ENCODE measurements at regions not wholly inside any gene's neighbourhood (a gene's known extent, or its start where the extent isn't known, plus 50 kb on each side); places are given as distances from the start of the nearest gene placed in this dataset.
A peak's percentile ranks its signal among the peaks of the same experiment; 100 is the strongest.

- TF ChIP-seq EZH2 (IDR thresholded peaks at IDR 0.05; ENCODE audit: low read length, unreplicated experiment) (no peak), EZH2phosphoT487 (IDR thresholded peaks at IDR 0.05; ENCODE audit: borderline replicate concordance, low read length) (no peak), CTCF (conservative IDR thresholded peaks at IDR 0.05; ENCODE audit: low read depth, low read length) (no peak)
- BruUV-seq (replicated peaks): no TSS peak
- no peaks in the 10 kb centered on the region for H3K27me3 ChIP-seq (ENCODE audit: low read length)
- no peaks in the 10 kb centered on the region for H3F3A ChIP-seq (ENCODE audit: low read length, unreplicated experiment)
- no peak overlapping the region for H3K4me2 ChIP-seq (ENCODE audit: low read length)
- H3K27ac ChIP-seq (ENCODE audit: low read length): no peak overlapping the region
- no peaks in the 10 kb centered on the region for H3K9me3 ChIP-seq (ENCODE audit: low read length)
- H3K4me1 ChIP-seq (ENCODE audit: insufficient read depth, low read length): no peaks in the 10 kb centered on the region
- no peak overlapping the region for H2AFZ ChIP-seq (ENCODE audit: low read length)
- DNase-seq (peak; percentile 7), ATAC-seq (no peak)
- H3K9ac ChIP-seq (ENCODE audit: low read length): no peak overlapping the region
- no peaks in the 10 kb centered on the region for H3K9me2 ChIP-seq (replicated peaks; ENCODE audit: low read length)
- ChIA-PET POLR2A (ENCODE audit: unreplicated experiment) (no interaction called here), CTCF (no interaction called here)
- H3K4me3 ChIP-seq (ENCODE audit: low read length): no peak overlapping the region
- no peaks in the 10 kb centered on the region for H4K20me1 ChIP-seq (ENCODE audit: low read length)
- H3K79me2 ChIP-seq (ENCODE audit: low read length): no peaks in the 10 kb centered on the region
- no peaks in the 10 kb centered on the region for H3K36me3 ChIP-seq (ENCODE audit: low read depth, low read length)
- intact Hi-C loops (cut with micrococcal nuclease): no loop called here
These were observed 468.0 kb upstream of the PRICKLE1 start for GRCh38 chr12:43057566-43057965.

GRCh38 chr12:43054085-43054484, 464.5 kb upstream of the PRICKLE1 start:
- Histone ChIP-seq H3K79me2 (ENCODE audit: low read length) (no peaks in the 10 kb centered on the region), H3K4me3 (ENCODE audit: low read length) (no peak overlapping the region), H3K9me3 (ENCODE audit: low read length) (no peaks in the 10 kb centered on the region), H3K4me1 (ENCODE audit: insufficient read depth, low read length) (no peaks in the 10 kb centered on the region), H3K9me2 (replicated peaks; ENCODE audit: low read length) (no peaks in the 10 kb centered on the region), H3F3A (ENCODE audit: low read length, unreplicated experiment) (no peaks in the 10 kb centered on the region), H4K20me1 (ENCODE audit: low read length) (no peaks in the 10 kb centered on the region), H2AFZ (ENCODE audit: low read length) (no peak overlapping the region), H3K36me3 (ENCODE audit: low read depth, low read length) (no peaks in the 10 kb centered on the region), H3K27me3 (ENCODE audit: low read length) (no peaks in the 10 kb centered on the region), H3K4me2 (ENCODE audit: low read length) (no peak overlapping the region), H3K27ac (ENCODE audit: low read length) (no peak overlapping the region), H3K9ac (ENCODE audit: low read length) (no peak overlapping the region)
- ATAC-seq: no peak
- DNase-seq: no peak
- BruUV-seq (replicated peaks): no TSS peak
- TF ChIP-seq CTCF (conservative IDR thresholded peaks at IDR 0.05; ENCODE audit: low read depth, low read length) (no peak), EZH2 (IDR thresholded peaks at IDR 0.05; ENCODE audit: low read length, unreplicated experiment) (no peak), EZH2phosphoT487 (IDR thresholded peaks at IDR 0.05; ENCODE audit: borderline replicate concordance, low read length) (no peak)
- POLR2A ChIA-PET (ENCODE audit: unreplicated experiment): no interaction called here
- CTCF ChIA-PET: no interaction called here
- intact Hi-C loops (cut with micrococcal nuclease): no loop called here

GRCh38 chr12:43052441-43052840, 462.9 kb upstream of the PRICKLE1 start:
- ChIA-PET CTCF (no interaction called here), POLR2A (ENCODE audit: unreplicated experiment) (no interaction called here)
- H3K36me3 ChIP-seq (ENCODE audit: low read depth, low read length): no peaks in the 10 kb centered on the region
- no peaks in the 10 kb centered on the region for H3K9me3 ChIP-seq (ENCODE audit: low read length)
- no peaks in the 10 kb centered on the region for H3K27me3 ChIP-seq (ENCODE audit: low read length)
- BruUV-seq (replicated peaks): no TSS peak
- no peak overlapping the region for H3K9ac ChIP-seq (ENCODE audit: low read length)
- H2AFZ ChIP-seq (ENCODE audit: low read length): no peak overlapping the region
- no peaks in the 10 kb centered on the region for H3K79me2 ChIP-seq (ENCODE audit: low read length)
- H3K4me3 ChIP-seq (ENCODE audit: low read length): no peak overlapping the region
- H3K4me2 ChIP-seq (ENCODE audit: low read length): no peak overlapping the region
- no peaks in the 10 kb centered on the region for H3K9me2 ChIP-seq (replicated peaks; ENCODE audit: low read length)
- no peak for TF ChIP-seq EZH2 (IDR thresholded peaks at IDR 0.05; ENCODE audit: low read length, unreplicated experiment)
- no peak for TF ChIP-seq CTCF (conservative IDR thresholded peaks at IDR 0.05; ENCODE audit: low read depth, low read length)
- no peak for TF ChIP-seq EZH2phosphoT487 (IDR thresholded peaks at IDR 0.05; ENCODE audit: borderline replicate concordance, low read length)
- intact Hi-C loops (cut with micrococcal nuclease): no loop called here
- DNase-seq (no peak), ATAC-seq (no peak)
- no peaks in the 10 kb centered on the region for H4K20me1 ChIP-seq (ENCODE audit: low read length)
- no peaks in the 10 kb centered on the region for H3F3A ChIP-seq (ENCODE audit: low read length, unreplicated experiment)
- no peaks in the 10 kb centered on the region for H3K4me1 ChIP-seq (ENCODE audit: insufficient read depth, low read length)
- H3K27ac ChIP-seq (ENCODE audit: low read length): no peak overlapping the region

Measured in PC-3 (cell line).